Right forelimb (tissue), 1 donor: ENCODE measurements at regions not wholly inside any gene's neighbourhood (a gene's known extent, or its start where the extent isn't known, plus 50 kb on each side); places are given as distances from the start of the nearest gene placed in this dataset.
A peak's percentile ranks its signal among the peaks of the same experiment; 100 is the strongest.

Experiments
- DNase-seq: peaks from one replicate; pipeline ENCODE4 v3.0.0-alpha.2; 2018

DNA sequence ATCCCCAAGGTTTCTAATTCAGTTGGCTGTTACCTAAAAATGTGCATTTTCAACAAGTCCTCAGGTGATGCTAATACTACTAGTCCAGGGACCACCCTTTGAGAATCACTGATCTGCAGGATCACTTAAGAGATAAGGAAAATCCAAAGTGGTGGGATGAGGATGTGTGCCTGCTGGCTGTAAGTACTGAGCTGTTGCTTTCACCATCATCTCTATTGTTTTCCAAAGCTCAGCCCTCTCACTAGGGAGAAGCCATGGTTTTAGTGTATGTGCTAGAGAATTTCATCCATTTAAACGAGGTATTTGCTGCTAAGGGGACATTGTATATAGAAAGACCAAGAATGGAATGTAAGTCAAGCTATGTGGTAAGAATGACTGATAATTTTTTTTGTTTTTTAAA, 202.3 kb downstream of the KIF21A start:
- no peak for DNase-seq

DNA sequence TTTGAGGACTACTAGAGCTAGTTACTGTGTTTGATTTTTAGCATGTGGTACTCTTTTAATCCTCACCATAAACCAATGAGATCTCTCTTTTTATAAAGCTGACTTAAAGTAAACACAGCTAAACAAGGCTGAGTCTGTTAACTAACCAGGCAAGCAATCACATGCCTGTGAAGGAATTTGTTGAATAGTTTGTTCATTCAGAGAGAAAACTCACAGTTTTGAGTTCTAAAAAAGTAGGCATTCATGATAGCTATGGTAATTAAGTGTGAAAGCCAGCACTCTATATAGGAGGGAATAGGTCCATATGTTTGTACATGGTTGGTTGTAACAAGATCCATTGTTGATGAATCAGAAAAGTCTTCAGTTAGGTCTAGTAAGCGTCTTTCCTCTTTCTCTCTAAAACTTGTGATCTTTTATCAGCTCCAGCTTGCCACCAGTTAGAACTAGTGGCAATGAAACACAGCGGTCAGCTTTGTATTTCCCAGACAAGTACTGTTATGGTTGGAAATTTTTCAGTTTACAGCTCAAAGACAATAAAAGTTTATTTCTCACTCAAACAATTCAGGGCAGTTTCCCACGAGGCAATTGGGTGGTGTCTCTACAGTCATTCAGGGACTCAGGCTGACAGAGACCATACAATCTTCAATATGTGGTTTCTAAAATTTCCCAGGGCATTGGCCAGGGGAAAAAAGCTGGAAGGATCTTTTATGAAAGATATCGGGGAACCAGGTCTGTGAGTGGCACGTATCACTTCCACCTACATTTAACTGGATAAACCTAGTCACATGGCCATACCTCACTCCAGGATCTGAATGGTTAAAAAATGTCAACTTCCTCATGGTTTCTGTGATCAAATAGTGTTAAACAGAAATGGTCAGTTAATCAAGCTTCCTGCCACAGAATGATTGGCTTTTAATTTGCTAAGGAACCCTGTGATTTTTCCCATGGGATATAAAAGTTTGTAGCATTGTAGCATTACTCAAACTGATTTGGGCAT, 203.1 kb downstream of the KIF21A start:
- DNase-seq: no peak

DNA sequence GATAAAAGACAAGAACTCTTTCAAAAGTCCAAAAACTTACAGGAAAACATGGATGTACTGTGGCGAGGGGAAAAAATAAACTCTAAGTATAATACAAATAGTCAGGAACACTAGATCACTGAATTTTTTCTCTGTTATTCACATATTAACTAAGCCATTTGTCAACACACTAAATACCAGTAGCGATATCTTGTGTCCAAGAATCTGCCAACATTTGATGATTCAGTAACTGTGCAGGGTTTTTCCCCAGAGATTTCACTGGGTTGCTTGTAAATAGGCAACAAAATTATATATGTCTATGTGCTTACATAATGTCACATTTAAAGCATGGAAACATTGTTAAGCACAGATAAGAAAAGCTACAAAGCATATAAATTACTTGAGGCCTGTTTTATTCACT, 205.9 kb downstream of the KIF21A start:
- no peak for DNase-seq

DNA sequence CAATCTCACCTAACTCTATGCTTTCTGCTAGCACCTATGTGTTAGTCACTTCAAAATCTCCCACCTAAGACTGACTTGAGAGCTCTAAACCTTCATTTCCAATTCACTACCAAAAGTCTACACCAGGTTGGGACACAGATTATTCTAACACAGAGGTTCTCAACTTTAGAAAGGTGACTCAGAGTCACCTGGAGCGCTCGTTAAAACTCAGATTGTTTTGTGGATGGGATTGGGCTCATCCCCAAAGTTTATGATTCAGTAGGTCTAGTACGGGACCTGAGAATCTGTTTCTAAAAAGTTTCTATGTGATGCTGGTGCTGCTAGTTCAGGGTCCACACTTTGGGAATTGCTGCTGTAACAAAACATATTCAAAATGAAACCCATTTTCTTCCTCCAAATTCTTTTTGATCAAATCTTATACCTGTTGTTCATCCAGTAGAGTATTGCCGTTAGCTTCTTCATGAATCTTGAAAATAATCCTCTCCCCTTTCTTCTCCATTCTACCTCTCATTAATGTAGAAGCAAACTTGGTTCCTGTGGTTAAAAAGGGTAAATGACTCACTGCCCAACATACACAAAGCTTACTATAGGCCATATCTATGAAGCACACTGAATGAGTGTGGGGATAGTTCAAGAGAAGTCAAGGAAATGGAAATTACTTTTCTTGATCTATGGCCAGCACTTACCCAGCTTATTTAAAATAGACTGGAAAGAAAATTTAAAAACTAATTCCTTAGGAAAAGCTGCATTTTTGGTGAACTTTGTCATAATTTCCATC, 206.7 kb downstream of the KIF21A start:
- no peak for DNase-seq

DNA sequence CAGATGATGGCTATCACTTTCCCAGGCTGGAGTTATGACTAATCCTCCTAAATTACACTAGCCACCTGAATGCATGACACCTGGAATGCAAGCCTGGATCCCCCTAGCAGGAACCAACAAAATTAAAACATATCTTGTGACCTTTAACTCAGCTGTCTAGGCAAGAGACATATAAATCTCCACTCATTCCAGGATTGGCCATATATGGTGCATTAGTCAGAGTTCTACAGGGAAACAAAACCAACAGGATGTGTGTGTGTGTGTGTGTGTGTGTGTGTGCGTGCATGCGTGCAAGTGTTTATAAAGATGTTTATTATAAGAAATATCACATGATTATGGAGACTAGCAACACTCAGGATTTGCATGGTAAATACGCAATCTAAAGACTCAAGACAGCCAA, 212.8 kb downstream of the KIF21A start:
- DNase-seq: no peak

DNA sequence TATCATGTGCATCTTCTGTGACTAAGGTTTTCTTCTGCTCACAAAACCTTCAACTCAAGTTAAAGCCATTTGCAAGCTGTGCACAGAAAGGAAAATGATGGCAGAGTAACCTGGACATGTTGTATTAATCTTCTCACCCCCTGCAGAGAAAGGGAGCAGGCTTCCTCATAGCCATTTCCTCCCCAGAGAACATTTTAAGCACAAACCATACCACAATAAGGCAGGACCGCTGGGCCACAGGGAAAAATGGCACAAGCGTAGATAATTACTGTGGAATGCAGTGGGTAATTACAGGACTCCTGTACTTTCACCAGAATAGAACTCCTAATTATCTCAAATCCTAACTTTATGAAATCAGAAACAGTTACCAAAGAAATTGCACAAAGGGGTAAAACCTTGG, 215.7 kb downstream of the KIF21A start:
- no peak for DNase-seq

DNA sequence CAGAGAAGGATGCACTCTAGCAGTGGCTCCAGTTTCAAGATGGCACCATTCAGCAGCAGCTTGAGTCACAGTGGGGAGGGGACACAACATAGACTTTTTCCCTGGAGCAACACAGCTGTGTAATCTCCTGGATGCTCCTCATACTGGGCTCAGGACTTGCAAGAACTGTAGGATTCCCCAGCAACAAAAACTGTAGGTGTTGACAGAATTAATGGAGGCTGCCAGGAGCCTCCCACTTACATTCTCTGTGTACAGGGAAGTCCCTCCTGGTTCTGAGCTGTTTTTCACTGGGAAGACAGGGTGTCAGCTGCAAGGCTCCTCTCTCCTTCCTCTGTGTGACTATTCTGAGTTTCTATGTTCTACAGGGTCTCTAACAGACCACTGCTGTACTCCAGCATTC, 217.9 kb downstream of the KIF21A start:
- no peak for DNase-seq

DNA sequence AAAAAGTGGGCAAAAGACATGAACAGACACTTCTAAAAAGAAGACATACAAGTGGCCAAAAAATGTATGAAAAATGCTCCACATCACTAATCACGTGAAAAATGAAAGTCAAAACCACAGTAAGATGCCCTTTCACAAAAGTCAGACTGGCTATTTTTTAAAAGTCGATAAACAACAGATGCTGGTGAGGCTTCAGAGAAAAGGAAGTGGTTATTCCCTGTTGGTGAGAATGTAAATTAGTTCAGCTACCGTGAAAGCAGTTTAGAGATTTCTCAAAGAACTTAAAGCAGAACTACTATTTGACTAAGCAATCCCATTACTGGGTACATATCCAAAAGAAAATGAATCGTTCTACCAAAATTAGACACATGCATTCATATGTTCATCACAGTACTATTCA, 237.0 kb downstream of the KIF21A start:
- no peak for DNase-seq

DNA sequence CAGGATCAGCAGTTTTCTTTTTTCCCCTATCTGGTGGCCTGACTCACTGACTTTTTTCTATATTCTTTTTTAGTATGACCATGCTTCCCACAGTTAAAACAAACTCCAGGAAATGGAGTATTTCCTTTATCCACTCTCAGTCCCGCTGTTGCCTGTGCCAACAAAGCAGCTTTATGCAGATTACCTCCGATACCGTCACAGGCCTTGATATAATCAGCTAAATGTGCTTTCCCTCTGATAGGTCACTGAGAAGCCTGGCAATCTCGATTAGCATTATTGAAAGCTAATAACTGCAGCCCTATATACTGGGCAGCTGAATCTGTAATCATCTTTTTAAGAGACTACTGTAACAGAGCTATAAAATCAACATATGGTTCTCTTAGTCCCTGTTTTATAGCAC, 243.6 kb downstream of the KIF21A start:
- DNase-seq: no peak

DNA sequence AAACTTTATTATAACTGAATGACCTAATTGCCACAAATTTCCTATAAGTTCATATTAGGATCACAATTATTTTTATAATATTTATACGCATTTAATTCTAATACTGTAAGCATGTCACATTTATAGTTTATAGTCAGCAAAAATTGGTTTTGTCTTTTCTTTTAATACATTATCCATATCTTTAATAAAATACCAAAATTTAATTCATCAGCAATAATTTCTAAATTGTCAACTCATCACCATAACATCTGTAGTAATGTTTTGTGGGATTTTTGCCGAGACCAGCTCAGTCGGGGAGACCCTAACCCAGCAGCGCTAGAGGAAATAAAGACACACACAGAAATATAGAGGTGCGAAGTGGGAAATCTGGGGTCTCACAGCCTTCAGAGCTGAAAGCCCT, 254.2 kb downstream of the KIF21A start:
- no peak for DNase-seq

DNA sequence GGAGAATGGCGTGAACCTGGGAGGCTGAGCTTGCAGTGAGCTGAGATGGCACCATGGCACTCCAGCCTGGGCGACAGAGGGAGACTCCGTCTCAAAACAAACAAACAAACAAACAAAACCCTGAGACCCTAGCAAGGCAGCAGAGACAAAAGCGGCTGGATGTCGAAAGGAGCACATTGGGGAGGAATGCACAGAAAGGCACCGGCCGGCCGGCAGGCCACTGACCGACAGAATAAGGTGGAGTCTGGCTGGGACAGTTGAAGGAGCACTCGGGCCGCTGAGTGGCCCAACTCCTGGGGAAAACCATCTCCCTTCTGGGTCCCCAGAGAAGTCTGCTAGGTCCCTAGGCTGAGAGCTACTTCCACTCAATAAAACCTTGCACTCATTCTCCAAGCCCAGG, 256.2 kb downstream of the KIF21A start:
- no peak for DNase-seq

DNA sequence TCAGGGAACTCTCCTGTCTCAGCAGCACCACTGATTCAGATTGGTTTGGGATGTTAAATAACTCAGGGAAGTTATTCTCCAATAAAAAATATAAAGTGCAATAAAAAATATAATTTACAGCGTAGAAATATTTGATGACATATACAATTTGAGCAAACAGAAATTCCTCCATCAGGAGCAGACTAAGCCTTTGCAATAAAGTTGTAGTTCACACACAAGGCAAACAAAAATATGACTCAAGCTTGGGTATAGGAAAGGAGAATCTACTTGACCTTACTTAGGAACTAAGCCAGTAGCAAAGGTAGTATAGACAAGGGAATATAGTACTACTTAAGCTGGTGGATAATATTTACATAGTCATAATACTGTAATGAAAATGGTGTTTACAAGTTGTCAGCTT, 264.1 kb downstream of the KIF21A start:
- DNase-seq: no peak

DNA sequence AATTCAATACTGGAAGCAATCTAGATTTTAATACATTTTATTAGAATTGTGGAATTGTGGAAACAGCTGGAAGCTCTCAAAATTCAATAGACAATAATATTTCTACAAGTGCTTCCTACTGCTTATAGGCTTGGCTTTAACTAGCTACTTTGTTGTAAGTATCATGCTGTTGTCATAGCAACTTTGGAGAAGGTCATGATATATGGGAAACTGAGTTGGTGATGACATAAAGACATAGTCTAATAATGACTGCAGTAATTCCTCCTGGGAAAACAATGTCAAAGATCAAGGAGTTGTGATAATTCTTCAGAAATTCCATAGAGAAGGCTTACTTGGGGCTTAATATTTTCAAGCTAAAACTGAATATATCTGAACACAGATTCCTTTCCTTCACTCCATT, 266.6 kb downstream of the KIF21A start:
- DNase-seq: no peak

DNA sequence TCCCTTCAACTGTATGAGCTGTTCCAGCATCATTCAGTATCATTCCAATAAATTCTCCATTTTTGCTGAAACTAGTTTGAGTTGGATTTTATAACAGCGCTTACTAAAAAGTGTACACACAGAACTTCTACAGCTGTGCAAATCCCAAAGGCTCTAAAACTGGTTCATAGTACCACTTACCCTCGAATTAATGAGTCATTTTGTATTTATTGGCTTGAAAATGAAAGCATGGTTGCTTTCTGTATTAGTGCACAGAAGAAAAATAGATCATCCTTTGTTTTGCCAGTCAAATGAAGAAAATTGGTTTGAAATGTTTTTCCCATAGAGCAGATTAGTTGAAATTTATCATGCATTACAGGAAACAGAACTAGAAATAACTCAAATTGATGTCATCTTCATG, 268.3 kb upstream of the CPNE8 start:
- DNase-seq: no peak

DNA sequence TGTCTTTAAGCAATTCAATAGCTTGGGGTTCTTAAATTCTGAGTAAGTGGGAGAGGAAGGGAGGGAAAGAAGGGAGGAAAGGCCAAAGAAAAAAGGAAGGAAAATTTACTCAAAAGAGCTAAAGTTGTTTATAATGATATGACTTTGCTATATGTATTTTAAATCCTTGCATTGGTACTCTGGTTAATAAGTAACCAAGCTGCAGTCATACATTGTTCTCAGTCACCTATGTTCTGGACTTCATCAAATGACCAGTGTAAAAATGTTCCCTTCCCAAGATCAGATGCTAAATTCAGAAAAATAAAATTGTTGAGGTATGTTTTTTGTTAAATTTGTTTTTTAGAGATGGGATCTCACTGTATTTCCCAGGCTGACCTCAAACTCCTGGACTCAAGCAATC, 259.9 kb upstream of the CPNE8 start:
- no peak for DNase-seq

DNA sequence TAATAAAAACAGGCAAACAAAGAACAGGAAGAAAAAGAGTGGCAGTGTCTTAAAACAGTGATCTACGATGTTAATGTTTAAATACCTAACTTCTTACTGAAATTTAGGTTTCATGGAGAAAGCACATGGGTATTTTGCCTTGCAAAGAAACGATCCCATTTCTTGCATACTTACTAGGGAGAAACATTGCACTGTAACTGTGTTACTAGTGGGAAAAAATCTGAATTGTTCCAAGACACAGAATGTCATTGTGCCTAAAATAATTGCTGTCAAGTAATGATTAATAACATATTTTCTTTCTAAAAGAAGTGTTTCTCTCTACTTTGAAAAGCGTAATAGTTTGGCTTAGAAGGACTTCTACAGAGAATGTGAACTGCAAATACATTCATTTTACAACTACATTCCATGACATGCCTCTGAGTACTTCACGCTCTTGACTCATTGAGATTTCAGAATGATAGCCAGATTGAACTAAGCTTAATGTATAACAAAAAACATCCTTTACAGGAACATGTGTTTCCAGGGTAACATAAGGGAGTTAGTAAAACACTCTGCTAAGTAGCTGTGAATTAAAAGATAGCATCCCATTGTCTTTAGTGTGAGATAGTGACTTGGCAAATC, 256.2 kb upstream of the CPNE8 start:
- no peak for DNase-seq

DNA sequence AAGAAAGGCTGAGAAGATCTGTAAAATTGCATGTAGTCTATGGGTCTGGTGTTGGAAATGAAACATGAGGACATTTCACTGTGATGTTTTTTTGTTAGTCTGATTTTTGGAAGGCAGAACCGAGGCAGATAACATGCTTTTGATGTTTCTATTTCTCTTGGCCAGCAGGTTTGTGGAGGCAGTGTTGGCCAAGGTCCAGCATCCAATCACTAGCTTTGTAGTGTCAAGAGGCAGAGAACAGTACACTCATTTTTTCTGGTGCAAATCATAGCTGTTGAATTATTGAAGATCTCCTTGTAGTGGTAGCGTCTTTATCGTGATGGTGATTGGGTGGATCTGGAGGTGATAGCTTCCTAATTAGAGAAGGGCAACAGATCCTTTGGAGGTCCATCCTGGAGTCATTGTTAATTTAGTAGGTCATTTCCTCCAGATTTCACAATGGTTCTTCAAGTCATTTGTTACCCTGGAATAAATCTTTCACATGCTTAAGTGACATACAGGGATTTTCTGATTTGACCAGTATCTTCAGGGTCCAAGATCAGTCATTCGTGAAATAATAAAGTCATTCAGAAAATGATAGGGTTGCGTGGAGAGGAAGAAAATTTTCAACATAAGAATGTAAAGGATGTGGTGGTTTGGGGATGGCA, 252.4 kb upstream of the CPNE8 start:
- no peak for DNase-seq

DNA sequence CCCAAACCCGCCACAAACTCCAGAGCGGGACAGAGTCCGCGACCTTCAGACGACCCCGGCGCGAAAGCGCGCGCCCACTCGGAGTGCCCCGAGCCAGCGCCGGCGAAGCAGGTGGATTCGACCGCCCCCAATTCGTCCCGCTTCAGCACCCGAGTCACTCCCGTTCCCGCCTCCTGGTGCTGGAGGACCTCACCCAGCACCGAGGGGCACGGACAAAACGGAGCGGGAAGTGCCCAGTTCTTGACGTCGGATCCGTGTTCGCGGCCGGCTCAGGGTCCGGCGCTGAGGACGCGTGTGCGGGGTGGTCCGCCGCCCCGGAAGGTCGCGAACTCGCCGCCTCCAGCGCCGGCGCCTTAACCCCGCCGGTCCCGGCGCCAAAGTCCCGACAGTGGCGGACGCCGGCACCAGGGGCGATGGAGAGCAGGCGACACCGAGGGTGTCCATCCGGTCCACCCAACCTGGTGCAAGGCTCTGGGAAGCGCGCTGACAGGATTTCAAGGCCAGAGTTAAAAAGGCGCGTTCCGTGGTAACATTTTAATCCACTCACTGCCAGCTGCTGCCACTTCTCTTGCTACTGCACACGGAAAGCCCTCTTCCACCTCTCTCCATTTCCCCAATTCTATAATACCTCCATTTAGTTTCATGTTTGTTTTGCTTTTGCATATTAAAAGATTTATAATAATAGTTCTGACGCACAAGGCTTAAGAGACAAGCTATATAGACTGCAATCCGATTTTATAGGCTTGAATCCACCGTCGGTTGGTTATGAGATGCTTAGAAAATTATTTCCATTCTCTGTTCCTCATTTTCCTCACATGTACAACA, 240.0 kb upstream of the CPNE8 start:
- peak; percentile 88 for DNase-seq

DNA sequence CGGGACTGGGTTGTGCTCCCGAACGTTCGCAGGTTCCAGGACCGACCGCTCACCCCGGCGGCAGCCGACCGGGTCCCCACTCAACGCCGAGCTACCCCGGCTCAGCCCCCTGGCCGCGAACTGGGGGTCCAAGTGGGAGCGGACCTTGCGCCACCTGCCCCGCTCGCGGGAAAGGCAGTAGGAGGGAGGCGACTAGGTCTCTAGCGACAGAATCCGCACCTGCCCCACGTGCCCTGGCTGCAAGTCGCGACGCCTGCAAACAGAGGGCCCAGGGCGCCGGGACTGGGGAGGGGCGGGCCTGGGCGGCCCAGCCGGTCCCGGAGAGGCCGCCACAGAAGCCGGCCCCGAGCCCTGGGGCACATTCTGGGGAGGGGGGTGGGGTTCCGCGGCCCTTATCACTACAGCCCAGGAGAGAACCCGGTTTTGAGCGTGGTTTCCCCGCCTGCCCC, 239.2 kb upstream of the CPNE8 start:
- DNase-seq: no peak

DNA sequence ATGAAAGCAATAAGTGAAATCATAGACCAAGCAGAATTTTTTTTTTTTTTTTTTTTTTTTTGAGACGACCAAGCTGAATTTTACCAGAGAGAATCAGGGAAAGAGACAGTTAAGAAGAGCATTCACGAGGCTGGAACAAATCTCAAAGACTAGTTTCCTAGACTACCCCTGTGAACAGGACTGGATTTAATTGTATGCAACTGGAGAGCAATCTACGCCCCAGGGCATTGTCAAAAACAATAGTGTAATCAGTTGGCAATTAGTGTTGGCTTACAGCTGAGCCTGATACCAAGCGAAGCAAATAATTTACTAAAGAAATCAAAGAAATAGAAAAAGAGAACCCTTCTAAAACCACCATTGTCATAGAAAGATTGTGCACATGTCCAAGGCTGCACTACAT, 232.9 kb upstream of the CPNE8 start:
- DNase-seq: no peak

DNA sequence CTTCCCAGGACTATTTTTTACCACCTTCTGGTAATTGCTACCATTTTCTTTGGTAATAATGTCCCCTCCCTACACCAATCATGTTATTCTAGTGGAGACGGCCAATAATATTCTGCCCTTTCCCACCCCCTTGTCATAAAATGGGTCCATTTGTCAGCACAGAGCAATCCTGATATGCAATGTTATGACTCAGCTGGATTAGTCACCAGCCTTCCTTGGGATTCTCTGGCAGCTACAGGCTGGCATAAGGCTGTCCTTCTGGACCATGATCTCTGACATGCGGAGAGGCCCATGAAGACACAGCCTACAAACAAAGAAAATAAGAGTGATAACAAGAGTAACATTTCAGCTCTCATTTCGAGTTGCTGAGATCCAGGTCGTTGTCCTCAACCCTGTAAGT, 222.0 kb upstream of the CPNE8 start:
- DNase-seq: no peak

DNA sequence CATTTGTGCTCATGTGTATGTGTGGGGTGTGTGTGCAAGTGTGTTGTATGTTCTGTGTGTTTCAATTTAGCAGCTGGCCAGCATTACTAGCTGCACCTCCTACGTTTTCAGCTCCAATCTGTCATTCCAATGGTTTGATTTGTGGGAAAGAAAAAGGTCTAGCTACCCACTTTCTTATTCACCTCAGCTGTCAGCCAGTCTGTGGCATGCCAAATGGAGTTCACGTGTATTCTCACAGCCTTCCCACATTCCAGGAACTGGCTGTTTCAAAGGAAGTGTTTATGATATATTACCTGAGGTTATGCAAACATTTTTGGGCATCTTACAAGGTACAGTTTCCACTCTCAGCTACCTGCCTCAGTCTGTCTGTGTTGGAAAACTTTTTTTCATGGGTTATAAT, 220.2 kb upstream of the CPNE8 start:
- no peak for DNase-seq
